Upper lobe of left lung (tissue), 6 donors: ENCODE measurements at regions not wholly inside any gene's neighbourhood (a gene's known extent, or its start where the extent isn't known, plus 50 kb on each side); places are given as distances from the start of the nearest gene placed in this dataset.

Experiments
- ATAC-seq, 2 donors: fragments of 200-7000 bp; cut with Tn5 transposase; one replicate each; pipeline ENCODE4 v1.9.1; 2022; ENCODE audit warnings: mild to moderate bottlenecking in 2 of 2, moderate library complexity in 2 of 2; ENCODE audit not compliant: low FRiP score in 2 of 2
- DNase-seq, 2 donors: peaks; one replicate each; pipeline ENCODE4 v3.0.0-alpha.2; 2019 to 2020
- H3K27ac ChIP-seq, 4 donors: fragments of 200-600 bp; sonication (generic); one replicate each; pipeline ENCODE4 v1.5.1; 2016 to 2019
- H3K27me3 ChIP-seq, 4 donors: fragments of 200-600 bp; sonication (generic); one replicate each; pipeline ENCODE4 v1.5.1; 2017 to 2019
- H3K36me3 ChIP-seq, 4 donors: fragments of 200-600 bp; sonication (generic); one replicate each; pipeline ENCODE4 v1.5.1; 2016 to 2019
- H3K4me1 ChIP-seq, 4 donors: fragments of 200-600 bp; sonication (generic); one replicate each; pipeline ENCODE4 v1.5.1; 2018 to 2019
- H3K4me3 ChIP-seq, 4 donors: fragments of 200-600 bp; sonication (generic); one replicate each; pipeline ENCODE4 v1.5.1; 2017 to 2019; ENCODE audit warnings: mild to moderate bottlenecking in 2 of 4, moderate library complexity in 1 of 4
- H3K9me3 ChIP-seq, 4 donors: fragments of 200-600 bp; sonication (generic); one replicate each; pipeline ENCODE4 v1.5.1; 2018 to 2019
- CTCF ChIP-seq, 6 experiments: fragments of 450-650 bp in 4 of 6; fragments of 200-600 bp in 2 of 6; sonication (generic) in 2 of 6; IDR thresholded peaks; one replicate each; pipeline ENCODE4 v1.5.1; 2016 to 2019; ENCODE audit warnings: antibody characterized with exemption in 6 of 6
- EP300 ChIP-seq, 4 donors: sonication (generic); formaldehyde crosslinking; IDR thresholded peaks; one replicate each; pipeline ENCODE4 v1.5.1; 2017; ENCODE audit warnings: antibody characterized with exemption in 4 of 4, control low read depth in 2 of 4
- POLR2A ChIP-seq, 4 donors: fragments of 450-650 bp; IDR thresholded peaks; one replicate each; pipeline ENCODE4 v1.5.1; 2016 to 2017; ENCODE audit warnings: antibody characterized with exemption in 4 of 4, mild to moderate bottlenecking in 2 of 4
- POLR2AphosphoS5 ChIP-seq, 2 donors: sonication (generic); formaldehyde crosslinking; IDR thresholded peaks; one replicate each; pipeline ENCODE4 v1.5.1; 2017; ENCODE audit warnings: antibody characterized with exemption in 2 of 2
- WGBS, 2 donors: methylation state at CpG; one replicate each; pipeline ENCODE4 v1.1.5; 2017 to 2018; 5-methylcytosine and 5-hydroxymethylcytosine counted together
- donor health status: DM: no; HTN: no; CAD: no; lungs with moderate emphysema.
- donor health status: DM: no; HTN: yes; CAD: no; lungs with severe emphysema.

GRCh38 chrY:14438395-14438794 lies 85.9 kb upstream of the NLGN4Y start:
- WGBS, 2 donors: 100% methylated on average over 1 of the region's 1 CpG; no CpG with 5 or more reads in 1 of the 2 donors
- H3K27ac ChIP-seq: no peak overlapping the region

GRCh38 chrY:14444550-14444949 lies 79.8 kb upstream of the NLGN4Y start:
- H3K36me3 ChIP-seq: no peaks in the 10 kb centered on the region
- DNase-seq (no peak), ATAC-seq (no peak)
- H3K4me1 ChIP-seq: no peaks in the 10 kb centered on the region
- WGBS, 2 donors: 53% methylated on average over 4 of the region's 4 CpGs; no CpG with 5 or more reads in 1 of the 2 donors
- no peak for TF ChIP-seq EP300 (IDR thresholded peaks at IDR 0.05)
- no peak for TF ChIP-seq POLR2AphosphoS5 (IDR thresholded peaks at IDR 0.05)
- TF ChIP-seq POLR2A (IDR thresholded peaks at IDR 0.05): no peak
- TF ChIP-seq CTCF (IDR thresholded peaks at IDR 0.05): no peak
- H3K27me3 ChIP-seq: no peaks in the 10 kb centered on the region
- H3K4me3 ChIP-seq: no peak overlapping the region
- H3K27ac ChIP-seq: no peak overlapping the region
- H3K9me3 ChIP-seq: no peaks in the 10 kb centered on the region

More at GRCh38 chrY:14438395-14438794, 85.9 kb upstream of the NLGN4Y start:
- no peak for ATAC-seq
- no peaks in the 10 kb centered on the region for H3K27me3 ChIP-seq
- TF ChIP-seq POLR2A (IDR thresholded peaks at IDR 0.05): no peak
- no peak for TF ChIP-seq POLR2AphosphoS5 (IDR thresholded peaks at IDR 0.05)
- TF ChIP-seq CTCF (IDR thresholded peaks at IDR 0.05): no peak
- no peak for TF ChIP-seq EP300 (IDR thresholded peaks at IDR 0.05)
- no peaks in the 10 kb centered on the region for H3K9me3 ChIP-seq
- no peaks in the 10 kb centered on the region for H3K36me3 ChIP-seq
- H3K4me1 ChIP-seq: no peaks in the 10 kb centered on the region
- no peak overlapping the region for H3K4me3 ChIP-seq
- DNase-seq: no peak

- no peaks in the 10 kb centered on the region for H3K4me1 ChIP-seq
- H3K9me3 ChIP-seq: no peaks in the 10 kb centered on the region
- no peak for TF ChIP-seq EP300 (IDR thresholded peaks at IDR 0.05)
- no peak for TF ChIP-seq CTCF (IDR thresholded peaks at IDR 0.05)
- H3K36me3 ChIP-seq: no peaks in the 10 kb centered on the region
- WGBS, 2 donors: 79% methylated on average over 1 of the region's 1 CpG; no CpG with 5 or more reads in 1 of the 2 donors
- H3K4me3 ChIP-seq: no peak overlapping the region
- H3K27me3 ChIP-seq: no peaks in the 10 kb centered on the region
- no peak for DNase-seq
- no peak overlapping the region for H3K27ac ChIP-seq
- no peak for ATAC-seq
These were observed 56.1 kb upstream of the NLGN4Y start for GRCh38 chrY:14468151-14468683.

GRCh38 chrY:14472421-14472820 lies 51.9 kb upstream of the NLGN4Y start:
- no peaks in the 10 kb centered on the region for H3K9me3 ChIP-seq
- H3K36me3 ChIP-seq: no peaks in the 10 kb centered on the region
- no peaks in the 10 kb centered on the region for H3K27me3 ChIP-seq
- WGBS, 2 donors: 79% methylated on average over 3 of the region's 3 CpGs; no CpG with 5 or more reads in 1 of the 2 donors
- H3K4me1 ChIP-seq: no peaks in the 10 kb centered on the region
- DNase-seq: no peak
- no peak overlapping the region for H3K27ac ChIP-seq
- no peak overlapping the region for H3K4me3 ChIP-seq
- TF ChIP-seq POLR2AphosphoS5 (IDR thresholded peaks at IDR 0.05) (no peak), POLR2A (IDR thresholded peaks at IDR 0.05) (no peak), CTCF (IDR thresholded peaks at IDR 0.05) (no peak), EP300 (IDR thresholded peaks at IDR 0.05) (no peak)
- ATAC-seq: no peak

- ATAC-seq (no peak), DNase-seq (no peak)
- H3K9me3 ChIP-seq: no peaks in the 10 kb centered on the region
- no peaks in the 10 kb centered on the region for H3K4me1 ChIP-seq
- H3K4me3 ChIP-seq: no peak overlapping the region
- H3K36me3 ChIP-seq: no peaks in the 10 kb centered on the region
- WGBS, 2 donors: 81% methylated on average over 3 of the region's 3 CpGs; no CpG with 5 or more reads in 1 of the 2 donors
- no peaks in the 10 kb centered on the region for H3K27me3 ChIP-seq
- TF ChIP-seq POLR2A (IDR thresholded peaks at IDR 0.05) (no peak), CTCF (IDR thresholded peaks at IDR 0.05) (no peak), EP300 (IDR thresholded peaks at IDR 0.05) (no peak), POLR2AphosphoS5 (IDR thresholded peaks at IDR 0.05) (no peak)
- no peak overlapping the region for H3K27ac ChIP-seq
These were observed 51.0 kb upstream of the NLGN4Y start for GRCh38 chrY:14473320-14473719.
